GM12878 (cell line): ENCODE measurements at regions not wholly inside any gene's neighbourhood (a gene's known extent, or its start where the extent isn't known, plus 50 kb on each side); places are given as distances from the start of the nearest gene placed in this dataset.

Experiments
- ATAC-seq: fragments of 200-7000 bp; cut with Tn5 transposase; 3 replicates; pipeline ENCODE4 v1.9.1; 2020; ENCODE audit warnings: mild to moderate bottlenecking, moderate library complexity
- BruUV-seq: library from RNA; stranded (reverse); fragments of 400-500 nt; replicated peaks from 2 replicates; lab custom pipeline; 2021; lab: Mats Ljungman, UMichigan
- CTCF ChIA-PET: fragments of 300-600 bp; sonication (Branson Sonifier 250); formaldehyde crosslinking; extraction: SDS; loops from one replicate; lab custom pipeline; 2021; ENCODE audit warnings: inconsistent platforms; lab: Yijun Ruan, JAX
- POLR2A ChIA-PET: fragments of 350-600 bp; formaldehyde crosslinking; extraction: SDS; loops from one replicate; lab custom pipeline; 2021; ENCODE audit warnings: inconsistent platforms; lab: Charles Lee
- RAD21 ChIA-PET: fragments of 300-600 bp; sonication (Branson Sonifier 250); formaldehyde crosslinking; loops from one replicate; lab custom pipeline; 2023; ENCODE audit warnings: antibody characterized with exemption; ENCODE audit not compliant: unreplicated experiment; lab: Charles Lee
- SMC1A ChIA-PET: fragments of 300-600 bp; sonication (Branson Sonifier 250); formaldehyde crosslinking; loops from one replicate; lab custom pipeline; 2023; ENCODE audit not compliant: unreplicated experiment, uncharacterized antibody; lab: Charles Lee
- DNase-seq: peaks from one replicate; pipeline ENCODE4 v3.0.0-alpha.2; 2011; ENCODE audit warnings: low read depth, low spot score
- FAIRE-seq: peaks from 3 replicates; lab custom pipeline; 2011; peaks lifted over from hg19 to GRCh38; lab: Jason Lieb, UNC
- H2AFZ ChIP-seq: 2 replicates; pipeline ENCODE4 v1.6.0; 2011; ENCODE audit warnings: low read depth, low read length, control low read depth; ENCODE audit not compliant: control insufficient read depth
- H3K27ac ChIP-seq: 2 replicates; pipeline ENCODE4 v1.5.1; 2011; ENCODE audit warnings: control low read depth; ENCODE audit not compliant: control insufficient read depth, insufficient read depth
- H3K27me3 ChIP-seq, 2 experiments: replicated peaks in 1 of 2; 2 replicates each; pipeline versions ENCODE4 v1.6.0 to v1.6.1; 2011; ENCODE audit warnings: low read length in 1 of 2; ENCODE audit not compliant: control insufficient read depth in 2 of 2, insufficient read depth in 2 of 2
- H3K36me3 ChIP-seq, 2 experiments: 2 replicates each; pipeline ENCODE4 v1.5.1; 2011; ENCODE audit warnings: low read length in 1 of 2; ENCODE audit not compliant: control insufficient read depth in 2 of 2, insufficient read depth in 2 of 2
- H3K4me1 ChIP-seq: 2 replicates; pipeline ENCODE4 v1.6.1; 2011; ENCODE audit warnings: mild to moderate bottlenecking, low read length, moderate library complexity, mixed read lengths; ENCODE audit not compliant: control insufficient read depth, insufficient read depth
- H3K4me2 ChIP-seq: 2 replicates; pipeline ENCODE4 v1.6.0; 2011; ENCODE audit warnings: control low read depth; ENCODE audit not compliant: control insufficient read depth, insufficient read depth
- H3K4me3 ChIP-seq: fragments of 200-600 bp; sonication (generic); 2 replicates; pipeline ENCODE4 v1.5.1; 2016
- H3K79me2 ChIP-seq: 2 replicates; pipeline ENCODE4 v1.6.0; 2011; ENCODE audit warnings: low read length; ENCODE audit not compliant: control insufficient read depth, insufficient read depth
- H3K9ac ChIP-seq: 2 replicates; pipeline ENCODE4 v1.8.0; 2011; ENCODE audit warnings: low read length, control low read depth, mixed read lengths; ENCODE audit not compliant: control insufficient read depth, insufficient read depth
- H3K9me3 ChIP-seq: replicated peaks from 3 replicates; pipeline ENCODE4 v1.5.1; 2011; ENCODE audit warnings: mild to moderate bottlenecking, low read length; ENCODE audit not compliant: control insufficient read depth, insufficient read depth
- H4K20me1 ChIP-seq: 2 replicates; pipeline ENCODE4 v1.6.0; 2011; ENCODE audit not compliant: control insufficient read depth, insufficient read depth
- BACH1 ChIP-seq: fragments of 450-650 bp; IDR thresholded peaks from 2 replicates; pipeline ENCODE4 v1.6.1; 2017; ENCODE audit warnings: mild to moderate bottlenecking, borderline replicate concordance
- CBX5 ChIP-seq: sonication (generic); IDR thresholded peaks from 2 replicates; pipeline ENCODE4 v1.6.1; 2016; ENCODE audit warnings: low read depth, moderate library complexity, mild to moderate bottlenecking, inconsistent platforms
- CHD2 ChIP-seq: IDR thresholded peaks from 2 replicates; pipeline ENCODE4 v1.6.1; 2011; ENCODE audit warnings: low read depth, low read length, improper control_type of control experiment, borderline replicate concordance
- FOXM1 ChIP-seq: IDR thresholded peaks from 2 replicates; pipeline ENCODE4 v1.6.1; 2012; ENCODE audit warnings: low read depth, mild to moderate bottlenecking, inconsistent platforms, low read length, moderate library complexity
- HDAC2 ChIP-seq: fragments of 200-600 bp; sonication (generic); IDR thresholded peaks from 2 replicates; pipeline ENCODE4 v1.6.1; 2017
- MEF2A ChIP-seq: IDR thresholded peaks from 2 replicates; pipeline ENCODE4 v1.6.1; 2011; ENCODE audit warnings: low read depth, mild to moderate bottlenecking, low read length, moderate library complexity; ENCODE audit not compliant: insufficient read depth
- MXI1 ChIP-seq: fragments of 150-350 bp; IDR thresholded peaks from 2 replicates; pipeline ENCODE4 v1.6.1; 2011; ENCODE audit warnings: low read depth, mild to moderate bottlenecking, inconsistent platforms, low read length, improper control_type of control experiment
- NFYB ChIP-seq: IDR thresholded peaks from 2 replicates; pipeline ENCODE4 v1.6.1; 2011; ENCODE audit warnings: low read depth, mild to moderate bottlenecking, low read length, improper control_type of control experiment, moderate library complexity; ENCODE audit not compliant: insufficient read depth
- PAX5 ChIP-seq: IDR thresholded peaks from 2 replicates; pipeline ENCODE4 v1.6.1; 2011; ENCODE audit warnings: low read depth, low read length, borderline replicate concordance
- POU2F2 ChIP-seq: IDR thresholded peaks from 3 replicates; pipeline ENCODE4 v1.6.1; 2011; ENCODE audit warnings: low read depth, mild to moderate bottlenecking, low read length, borderline replicate concordance
- RELA ChIP-seq: fragments of 450-650 bp; IDR thresholded peaks from 2 replicates; pipeline ENCODE4 v1.8.0; 2014; ENCODE audit warnings: borderline replicate concordance; ENCODE audit not compliant: partially characterized antibody
- SMC3 ChIP-seq: IDR thresholded peaks from 2 replicates; pipeline ENCODE4 v1.6.1; 2011; ENCODE audit warnings: low read length, improper control_type of control experiment, borderline replicate concordance
- STAT3 ChIP-seq: IDR thresholded peaks from 2 replicates; pipeline ENCODE4 v1.6.1; 2011; ENCODE audit warnings: low read depth, low read length, improper control_type of control experiment
- ZBTB11 ChIP-seq: fragments of 450-650 bp; formaldehyde crosslinking; IDR thresholded peaks from 2 replicates; pipeline ENCODE4 v1.5.0; 2022; ENCODE audit warnings: mild to moderate bottlenecking, missing genetic modification characterization
- WGBS: methylation state at CpG from one replicate; pipeline ENCODE4 v1.1.6; 2016; ENCODE audit warnings: low lambda C conversion rate; ENCODE audit not compliant: insufficient replicate concordance, insufficient coverage; ENCODE audit errors: missing lambda C conversion rate; 5-methylcytosine and 5-hydroxymethylcytosine counted together
- in situ Hi-C: fragments of 300-500 bp; cut with MboI; formaldehyde crosslinking; loops from 9 replicates; pipeline ENCODE4 v1.14.3; 2018; ENCODE audit warnings: mixed read lengths
- intact Hi-C: fragments of 100-400 bp; cut with micrococcal nuclease; formaldehyde crosslinking; loops from one replicate; pipeline ENCODE4 v1.14.2; 2022; ENCODE audit not compliant: unreplicated experiment
- TF ChIP-seq, protein P1 (sequence below): fragments of 150-350 bp; IDR thresholded peaks from 2 replicates; pipeline ENCODE4 v1.6.1; 2014; ENCODE audit warnings: mild to moderate bottlenecking, low read depth, low read length
- TF ChIP-seq, protein P2 (sequence below), 3 experiments: IDR thresholded peaks in 2 of 3; conservative IDR thresholded peaks in 1 of 3; 2 replicates each; pipeline ENCODE4 v1.5.1; 2011; ENCODE audit warnings: low read depth in 3 of 3, low read length in 3 of 3, mild to moderate bottlenecking in 3 of 3, control low read depth in 2 of 3, moderate library complexity in 2 of 3, inconsistent platforms in 1 of 3, mixed read lengths in 1 of 3; ENCODE audit not compliant: control insufficient read depth in 2 of 3, insufficient read depth in 1 of 3; ENCODE audit errors: extremely low read depth in 1 of 3

DNA sequence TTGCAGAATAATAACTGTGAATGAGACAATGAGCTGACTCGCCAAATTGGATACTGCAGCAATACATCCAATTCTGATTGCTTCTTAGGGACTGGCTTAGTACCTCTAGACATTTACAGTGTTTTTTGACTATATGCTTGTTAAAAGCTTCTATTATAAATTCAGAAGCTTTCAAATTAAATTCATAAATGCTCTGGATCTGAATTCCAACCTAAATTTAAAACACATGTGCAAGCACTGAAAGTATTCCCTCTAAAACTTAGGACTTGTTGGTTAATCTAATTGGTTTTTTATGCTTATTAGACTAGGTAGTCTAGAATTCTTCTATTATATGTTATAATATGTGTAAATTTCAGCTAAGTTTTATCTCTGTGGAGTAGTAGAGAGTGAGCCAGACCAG is 306.9 kb downstream of the CPS1 start:
- H3K27me3 ChIP-seq = no peaks in the 10 kb centered on the region
- H3K27ac ChIP-seq = no peak overlapping the region
- ChIA-PET CTCF (no interaction called here), RAD21 (no interaction called here), SMC1A (no interaction called here), POLR2A (interaction anchor here (0.7 kb wide), 1 partner anchor 895 kb away, joined by 3 read pairs; no protein-coding TSS in a partner anchor)
- ATAC-seq = no peak
- H2AFZ ChIP-seq = no peak overlapping the region
- BruUV-seq = no TSS peak
- H3K9me3 ChIP-seq = no peaks in the 10 kb centered on the region
- no peaks in the 10 kb centered on the region for H3K4me1 ChIP-seq
- no peak overlapping the region for H3K9ac ChIP-seq
- in situ Hi-C loops (no loop called here), intact Hi-C loops (no loop called here)
- H3K79me2 ChIP-seq = no peaks in the 10 kb centered on the region
- DNase-seq = no peak
- 19% methylated on average over 1 of the region's 1 CpG for WGBS
- FAIRE-seq = no peak
- H3K4me3 ChIP-seq = no peak overlapping the region
- H4K20me1 ChIP-seq = no peaks in the 10 kb centered on the region
- H3K4me2 ChIP-seq = no peak overlapping the region
- H3K36me3 ChIP-seq = no peaks in the 10 kb centered on the region
- TF ChIP-seq, protein P1, sequence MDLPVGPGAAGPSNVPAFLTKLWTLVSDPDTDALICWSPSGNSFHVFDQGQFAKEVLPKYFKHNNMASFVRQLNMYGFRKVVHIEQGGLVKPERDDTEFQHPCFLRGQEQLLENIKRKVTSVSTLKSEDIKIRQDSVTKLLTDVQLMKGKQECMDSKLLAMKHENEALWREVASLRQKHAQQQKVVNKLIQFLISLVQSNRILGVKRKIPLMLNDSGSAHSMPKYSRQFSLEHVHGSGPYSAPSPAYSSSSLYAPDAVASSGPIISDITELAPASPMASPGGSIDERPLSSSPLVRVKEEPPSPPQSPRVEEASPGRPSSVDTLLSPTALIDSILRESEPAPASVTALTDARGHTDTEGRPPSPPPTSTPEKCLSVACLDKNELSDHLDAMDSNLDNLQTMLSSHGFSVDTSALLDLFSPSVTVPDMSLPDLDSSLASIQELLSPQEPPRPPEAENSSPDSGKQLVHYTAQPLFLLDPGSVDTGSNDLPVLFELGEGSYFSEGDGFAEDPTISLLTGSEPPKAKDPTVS = no peak
- TF ChIP-seq RELA (no peak), NFYB (no peak), PAX5 (no peak), STAT3 (no peak), CBX5 (no peak), POU2F2 (no peak), CHD2 (no peak), MEF2A (no peak), MXI1 (no peak), FOXM1 (no peak), BACH1 (no peak), HDAC2 (no peak), SMC3 (no peak), ZBTB11 (CRISPR knock-in tag) (no peak)
- TF ChIP-seq, protein P2, sequence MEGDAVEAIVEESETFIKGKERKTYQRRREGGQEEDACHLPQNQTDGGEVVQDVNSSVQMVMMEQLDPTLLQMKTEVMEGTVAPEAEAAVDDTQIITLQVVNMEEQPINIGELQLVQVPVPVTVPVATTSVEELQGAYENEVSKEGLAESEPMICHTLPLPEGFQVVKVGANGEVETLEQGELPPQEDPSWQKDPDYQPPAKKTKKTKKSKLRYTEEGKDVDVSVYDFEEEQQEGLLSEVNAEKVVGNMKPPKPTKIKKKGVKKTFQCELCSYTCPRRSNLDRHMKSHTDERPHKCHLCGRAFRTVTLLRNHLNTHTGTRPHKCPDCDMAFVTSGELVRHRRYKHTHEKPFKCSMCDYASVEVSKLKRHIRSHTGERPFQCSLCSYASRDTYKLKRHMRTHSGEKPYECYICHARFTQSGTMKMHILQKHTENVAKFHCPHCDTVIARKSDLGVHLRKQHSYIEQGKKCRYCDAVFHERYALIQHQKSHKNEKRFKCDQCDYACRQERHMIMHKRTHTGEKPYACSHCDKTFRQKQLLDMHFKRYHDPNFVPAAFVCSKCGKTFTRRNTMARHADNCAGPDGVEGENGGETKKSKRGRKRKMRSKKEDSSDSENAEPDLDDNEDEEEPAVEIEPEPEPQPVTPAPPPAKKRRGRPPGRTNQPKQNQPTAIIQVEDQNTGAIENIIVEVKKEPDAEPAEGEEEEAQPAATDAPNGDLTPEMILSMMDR (IDR thresholded peaks at IDR 0.05 in 2 of 3, conservative IDR thresholded peaks at IDR 0.05 in 1 of 3; ENCODE audit: control insufficient read depth in 2 of 3, extremely low read depth in 1 of 3, insufficient read depth in 1 of 3, low read depth in 3 of 3, low read length in 3 of 3) = no peak
